ENCODE measurements at regions not wholly inside any gene's neighbourhood (a gene's known extent, or its start where the extent isn't known, plus 50 kb on each side); places are given as distances from the start of the nearest gene placed in this dataset.

DNA sequence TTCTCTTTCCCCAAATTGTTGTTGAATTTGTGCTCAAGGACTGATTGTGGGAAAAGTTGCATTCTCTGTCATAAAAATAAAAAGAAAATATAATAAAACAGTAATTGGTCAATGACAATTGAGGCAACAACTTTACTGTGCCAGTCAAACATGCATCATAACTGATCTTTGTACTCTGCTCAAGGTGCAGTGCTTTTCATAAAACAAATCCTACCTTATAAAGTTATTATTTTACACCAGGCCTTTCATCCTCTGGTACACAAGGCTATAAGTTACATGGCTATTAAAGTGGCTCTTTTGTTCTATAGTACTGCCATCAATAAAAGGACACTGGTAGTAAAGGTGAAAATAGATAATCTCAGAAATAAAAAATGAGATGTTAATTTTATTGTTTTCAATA is 761.9 kb downstream of the SATB2 start:
- TF ChIP-seq, protein P1, sequence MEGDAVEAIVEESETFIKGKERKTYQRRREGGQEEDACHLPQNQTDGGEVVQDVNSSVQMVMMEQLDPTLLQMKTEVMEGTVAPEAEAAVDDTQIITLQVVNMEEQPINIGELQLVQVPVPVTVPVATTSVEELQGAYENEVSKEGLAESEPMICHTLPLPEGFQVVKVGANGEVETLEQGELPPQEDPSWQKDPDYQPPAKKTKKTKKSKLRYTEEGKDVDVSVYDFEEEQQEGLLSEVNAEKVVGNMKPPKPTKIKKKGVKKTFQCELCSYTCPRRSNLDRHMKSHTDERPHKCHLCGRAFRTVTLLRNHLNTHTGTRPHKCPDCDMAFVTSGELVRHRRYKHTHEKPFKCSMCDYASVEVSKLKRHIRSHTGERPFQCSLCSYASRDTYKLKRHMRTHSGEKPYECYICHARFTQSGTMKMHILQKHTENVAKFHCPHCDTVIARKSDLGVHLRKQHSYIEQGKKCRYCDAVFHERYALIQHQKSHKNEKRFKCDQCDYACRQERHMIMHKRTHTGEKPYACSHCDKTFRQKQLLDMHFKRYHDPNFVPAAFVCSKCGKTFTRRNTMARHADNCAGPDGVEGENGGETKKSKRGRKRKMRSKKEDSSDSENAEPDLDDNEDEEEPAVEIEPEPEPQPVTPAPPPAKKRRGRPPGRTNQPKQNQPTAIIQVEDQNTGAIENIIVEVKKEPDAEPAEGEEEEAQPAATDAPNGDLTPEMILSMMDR (IDR thresholded peaks at IDR 0.05; ENCODE audit: low read length) = no peak
- no peak for TF ChIP-seq EZH2 (IDR thresholded peaks at IDR 0.05; ENCODE audit: borderline replicate concordance, low read length)

All from OCI-LY1 (cell line).